Esophagus squamous epithelium (tissue), 4 donors: ENCODE measurements at regions not wholly inside any gene's neighbourhood (a gene's known extent, or its start where the extent isn't known, plus 50 kb on each side); places are given as distances from the start of the nearest gene placed in this dataset.

ENCODE experiments used
- POLR2A ChIP-seq, 4 donors: fragments of 450-650 bp; IDR thresholded peaks; one replicate each; pipeline ENCODE4 v1.6.1; 2017; ENCODE audit warnings: antibody characterized with exemption in 4 of 4, mild to moderate bottlenecking in 4 of 4, moderate library complexity in 3 of 4
- TF ChIP-seq, protein P1 (sequence below), 6 experiments: fragments of 450-650 bp in 4 of 6; fragments of 200-600 bp in 2 of 6; sonication (generic) in 2 of 6; IDR thresholded peaks; one replicate each; pipeline ENCODE4 v1.5.1; 2016 to 2019; ENCODE audit warnings: antibody characterized with exemption in 6 of 6, mild to moderate bottlenecking in 4 of 6, moderate library complexity in 4 of 6

DNA sequence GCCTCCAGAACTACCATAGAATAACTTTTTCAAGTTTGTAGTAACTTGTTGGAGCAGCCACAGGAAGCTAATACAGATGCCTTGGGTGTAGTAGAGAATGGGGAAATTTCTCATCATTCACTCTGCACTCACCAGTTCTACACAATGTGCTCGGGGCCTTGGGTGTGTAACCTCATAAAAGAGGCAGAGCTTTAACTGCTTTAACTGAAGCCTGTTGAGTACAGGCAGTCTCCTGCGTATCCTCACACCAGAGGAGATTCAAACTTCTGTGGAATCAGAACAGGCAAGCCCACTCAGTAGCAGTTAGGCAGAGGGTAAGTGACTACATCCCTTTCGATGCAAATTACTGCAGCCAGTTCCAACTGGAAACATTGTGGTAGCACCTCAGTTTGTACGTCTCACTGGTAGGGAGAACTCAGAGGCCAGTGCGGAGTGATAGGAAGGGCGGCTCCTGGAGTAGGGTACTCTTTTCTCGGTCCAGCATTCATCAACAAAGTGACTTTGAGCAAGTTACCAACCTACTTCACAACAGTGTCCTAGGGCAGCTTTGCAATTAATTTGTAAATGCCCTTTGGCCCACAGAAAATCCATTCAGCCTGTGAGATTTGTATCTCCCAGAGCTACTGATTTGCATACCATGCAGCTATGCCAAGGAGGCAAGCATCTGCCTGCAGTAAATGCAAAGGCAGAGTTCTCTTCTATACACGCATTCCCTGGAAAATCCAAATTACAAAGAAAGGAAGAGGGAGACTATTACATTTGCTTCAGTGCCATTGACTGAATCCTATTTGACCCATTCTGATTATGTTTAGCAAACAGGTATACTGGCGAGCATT, 904.3 kb downstream of the DIAPH3 start:
- TF ChIP-seq, protein P1, sequence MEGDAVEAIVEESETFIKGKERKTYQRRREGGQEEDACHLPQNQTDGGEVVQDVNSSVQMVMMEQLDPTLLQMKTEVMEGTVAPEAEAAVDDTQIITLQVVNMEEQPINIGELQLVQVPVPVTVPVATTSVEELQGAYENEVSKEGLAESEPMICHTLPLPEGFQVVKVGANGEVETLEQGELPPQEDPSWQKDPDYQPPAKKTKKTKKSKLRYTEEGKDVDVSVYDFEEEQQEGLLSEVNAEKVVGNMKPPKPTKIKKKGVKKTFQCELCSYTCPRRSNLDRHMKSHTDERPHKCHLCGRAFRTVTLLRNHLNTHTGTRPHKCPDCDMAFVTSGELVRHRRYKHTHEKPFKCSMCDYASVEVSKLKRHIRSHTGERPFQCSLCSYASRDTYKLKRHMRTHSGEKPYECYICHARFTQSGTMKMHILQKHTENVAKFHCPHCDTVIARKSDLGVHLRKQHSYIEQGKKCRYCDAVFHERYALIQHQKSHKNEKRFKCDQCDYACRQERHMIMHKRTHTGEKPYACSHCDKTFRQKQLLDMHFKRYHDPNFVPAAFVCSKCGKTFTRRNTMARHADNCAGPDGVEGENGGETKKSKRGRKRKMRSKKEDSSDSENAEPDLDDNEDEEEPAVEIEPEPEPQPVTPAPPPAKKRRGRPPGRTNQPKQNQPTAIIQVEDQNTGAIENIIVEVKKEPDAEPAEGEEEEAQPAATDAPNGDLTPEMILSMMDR (IDR thresholded peaks at IDR 0.05), result no peak
- no peak for TF ChIP-seq POLR2A (IDR thresholded peaks at IDR 0.05)
